ENCODE measurements at regions not wholly inside any gene's neighbourhood (a gene's known extent, or its start where the extent isn't known, plus 50 kb on each side); places are given as distances from the start of the nearest gene placed in this dataset.

DNA sequence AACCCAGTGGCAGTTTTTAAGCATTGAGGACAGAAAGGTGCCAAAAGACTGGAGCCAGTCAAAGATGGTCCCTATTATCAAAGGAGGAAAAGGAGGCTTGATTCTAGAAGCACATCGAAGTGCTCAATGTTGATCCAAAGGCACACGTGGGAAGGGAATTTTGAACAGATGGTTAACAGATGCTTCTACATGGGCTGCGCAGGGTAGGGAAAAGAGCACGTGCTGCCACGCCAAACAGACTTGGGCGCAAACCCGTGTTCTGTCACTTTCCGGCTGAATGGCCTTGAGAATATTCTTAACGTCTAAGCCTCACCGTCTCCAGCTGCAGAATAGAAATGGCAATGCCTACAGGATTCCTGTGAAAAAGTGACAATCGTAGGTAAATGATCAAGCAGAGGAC lies 217.9 kb upstream of the MTNR1B start (continued):
- no peak for TF ChIP-seq EZH2 (IDR thresholded peaks at IDR 0.05; ENCODE audit: low read depth, low read length, severe bottlenecking)
